GM12872 (cell line): ENCODE measurements at regions not wholly inside any gene's neighbourhood (a gene's known extent, or its start where the extent isn't known, plus 50 kb on each side); places are given as distances from the start of the nearest gene placed in this dataset.

Experiments
- CTCF ChIP-seq: IDR thresholded peaks from 3 replicates; pipeline ENCODE4 v1.5.1; 2011; ENCODE audit warnings: low read depth, mild to moderate bottlenecking, low read length, moderate library complexity; ENCODE audit not compliant: insufficient read depth

- TF ChIP-seq CTCF = no peak
Measured at GRCh38 chr22:44382116-44383038, 69.6 kb upstream of the SHISAL1 start.

GRCh38 chr22:44381761-44382115 is 69.0 kb upstream of the SHISAL1 start:
- no peak for TF ChIP-seq CTCF

GRCh38 chr22:44380756-44381486 is 68.2 kb upstream of the SHISAL1 start:
- TF ChIP-seq CTCF = no peak

- TF ChIP-seq CTCF = no peak
Measured at GRCh38 chr22:44379817-44380755, 67.3 kb upstream of the SHISAL1 start.

GRCh38 chr22:44378380-44378779 is 65.6 kb upstream of the SHISAL1 start:
- TF ChIP-seq CTCF = no peak

- no peak for TF ChIP-seq CTCF
Measured at GRCh38 chr22:44375451-44375850, 62.7 kb upstream of the SHISAL1 start.

GRCh38 chr22:44373234-44373633 is 60.5 kb upstream of the SHISAL1 start:
- no peak for TF ChIP-seq CTCF
